HG03039 (cell line): ENCODE measurements at regions not wholly inside any gene's neighbourhood (a gene's known extent, or its start where the extent isn't known, plus 50 kb on each side); places are given as distances from the start of the nearest gene placed in this dataset.
"Not testable (repeated sequence)": the region's sequence is repeated elsewhere in the genome, so short reads cannot be mapped to it uniquely, and the experiment has no call there.

Source experiments
- ATAC-seq: cut with Tn5 transposase; IDR thresholded peaks from one replicate; pipeline ENCODE4 v1.9.1; 2021; ENCODE audit warnings: mild to moderate bottlenecking, moderate library complexity; ENCODE audit not compliant: unreplicated experiment

DNA sequence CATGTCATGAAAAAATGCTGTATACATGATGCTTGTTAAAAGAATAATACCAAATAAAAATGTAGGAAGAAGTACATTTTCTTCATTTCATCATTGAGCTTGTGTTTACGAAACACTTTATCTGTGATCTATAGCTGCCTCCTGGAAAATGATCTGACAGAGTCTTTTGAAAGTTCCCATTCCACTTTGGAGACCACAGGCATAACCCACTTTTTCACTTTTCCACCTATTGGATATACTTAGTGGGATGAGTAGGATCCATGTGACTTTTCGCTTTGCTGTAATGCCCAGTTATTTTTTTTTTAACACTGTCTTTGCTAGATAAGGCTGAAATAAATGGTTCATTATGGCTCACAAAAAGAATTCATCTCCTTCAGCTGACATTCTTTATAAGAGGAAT is 773.0 kb upstream of the AMELY start:
- no peak for ATAC-seq

DNA sequence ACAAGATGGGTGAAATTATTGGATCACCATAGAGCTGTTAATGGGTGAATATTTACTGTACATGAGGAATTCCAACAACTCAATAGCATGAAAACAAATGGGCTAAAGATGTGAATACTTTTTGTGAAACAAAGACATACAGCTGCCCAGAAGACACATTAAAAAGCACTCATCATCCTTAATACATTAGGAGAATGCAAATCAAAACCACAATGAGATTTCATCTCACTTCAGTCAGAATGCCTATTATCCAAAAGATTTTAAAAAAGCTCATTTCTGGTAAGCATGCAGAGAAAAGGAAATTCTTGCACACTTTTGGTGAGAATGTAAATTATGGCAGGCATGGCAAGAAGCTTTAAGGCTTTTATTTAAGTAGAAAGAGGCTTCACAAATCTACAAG is 770.8 kb upstream of the AMELY start:
- ATAC-seq, result no peak

DNA sequence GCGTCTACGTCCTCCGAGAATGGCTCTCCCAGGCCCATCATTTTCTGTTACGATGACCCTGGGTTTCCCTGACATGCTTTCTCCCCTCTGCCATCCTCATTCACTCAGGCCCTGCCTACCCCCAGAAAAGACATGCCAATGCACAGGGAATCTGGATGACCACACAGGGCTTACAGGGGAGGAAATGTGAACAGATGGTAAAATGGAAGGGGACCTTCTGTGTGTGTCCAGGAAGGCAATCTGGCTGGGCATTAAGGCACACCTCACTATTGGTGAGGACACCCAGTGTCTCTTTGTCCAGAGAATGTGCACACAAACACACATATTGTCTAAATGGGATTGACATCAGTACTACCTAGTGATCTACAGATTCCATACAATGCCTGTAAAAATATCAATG is 769.9 kb upstream of the AMELY start:
- no peak for ATAC-seq

DNA sequence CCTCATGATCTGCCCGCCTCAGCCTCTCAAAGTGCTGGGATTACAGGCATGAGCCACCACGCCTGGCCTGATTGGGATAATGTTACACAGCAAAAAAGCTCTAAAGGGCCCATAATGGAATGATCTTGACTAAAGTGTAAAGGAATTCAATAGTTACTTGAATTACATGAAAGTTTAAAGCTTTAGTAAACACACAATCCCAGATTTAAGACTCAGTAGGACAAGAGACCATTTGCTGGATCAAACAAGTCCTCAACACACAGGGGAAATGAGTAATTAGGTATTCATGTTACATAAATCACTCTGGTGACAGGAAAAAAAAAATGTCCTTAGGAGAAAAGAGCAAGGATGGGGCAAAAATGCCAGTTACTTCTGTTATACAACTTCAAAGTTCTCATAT is 762.9 kb upstream of the AMELY start:
- no peak for ATAC-seq

DNA sequence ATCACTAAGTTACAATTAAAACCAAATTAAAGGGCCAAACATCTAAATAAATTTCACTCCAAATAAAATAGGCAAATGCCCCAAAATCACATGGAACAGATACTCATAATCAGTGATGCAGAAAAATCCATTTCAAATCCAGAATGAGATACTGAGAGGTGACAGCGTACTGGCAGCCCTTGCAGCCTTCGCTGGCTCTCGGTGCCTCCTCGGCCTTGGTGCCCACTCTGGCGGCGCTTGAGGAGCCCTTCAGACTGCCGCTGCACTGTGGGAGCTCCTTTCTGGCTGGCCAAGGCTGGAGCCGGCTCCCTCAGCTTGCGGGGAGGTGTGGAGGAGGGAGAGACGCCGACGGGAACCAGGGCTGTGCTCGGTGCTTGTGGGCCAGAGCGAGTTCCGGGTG is 761.2 kb upstream of the AMELY start:
- ATAC-seq, result no peak

DNA sequence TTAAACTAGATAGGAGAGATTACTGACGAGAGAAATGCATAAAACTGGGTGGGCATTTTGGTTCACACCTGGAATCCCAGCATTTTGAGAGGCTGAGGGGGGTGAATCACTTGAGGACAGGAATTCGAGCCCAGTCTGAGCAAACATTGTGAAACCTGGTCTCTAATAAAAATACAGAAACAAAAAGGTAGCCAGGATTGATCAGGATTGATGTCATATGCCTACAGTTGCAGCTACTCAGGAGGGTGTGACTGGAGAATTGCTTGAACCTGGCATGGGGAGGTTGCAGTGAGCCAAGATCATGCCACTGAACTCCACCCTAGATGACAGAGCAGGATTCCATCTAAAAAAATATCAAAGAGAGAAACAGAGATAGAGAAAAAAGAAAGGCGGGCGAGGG is 751.7 kb upstream of the AMELY start:
- no peak for ATAC-seq

DNA sequence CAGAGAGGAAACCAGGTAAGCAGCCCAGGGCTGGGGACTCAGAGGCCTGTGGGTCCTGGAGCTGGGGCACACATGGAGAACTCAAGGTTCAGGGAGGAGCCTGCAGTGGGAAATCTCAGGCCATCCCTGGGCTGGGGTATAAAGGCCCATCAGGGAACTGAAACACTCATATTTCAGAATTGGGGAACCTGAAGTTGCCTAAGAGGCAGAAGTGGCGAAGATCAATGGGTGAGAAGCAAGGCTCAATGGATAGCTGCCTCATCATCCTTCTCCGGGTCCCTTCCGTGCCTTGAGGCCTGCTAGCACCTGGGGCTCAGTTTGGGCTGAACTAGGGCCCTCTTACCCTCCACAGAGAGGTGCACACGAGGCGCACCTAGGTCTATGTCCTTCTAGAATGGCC is 747.5 kb upstream of the AMELY start:
- no peak for ATAC-seq

DNA sequence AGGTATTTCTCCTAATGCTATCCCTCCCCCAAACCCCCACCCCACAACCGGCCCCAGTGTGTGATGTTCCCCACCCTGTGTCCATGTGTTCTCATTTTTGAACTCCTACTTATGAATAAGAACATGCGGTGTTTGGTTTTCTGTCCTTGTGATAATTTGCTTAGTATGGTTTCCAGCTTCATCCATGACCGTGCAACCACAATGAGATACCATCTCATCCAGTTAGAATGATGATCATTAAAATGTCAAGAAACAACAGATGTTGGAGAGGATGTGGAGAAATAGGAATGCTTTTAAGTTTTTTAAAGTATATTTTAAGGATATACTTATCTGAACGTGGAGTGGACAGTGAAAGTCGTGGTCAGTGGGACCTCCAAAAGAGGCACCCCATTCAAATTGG is 745.0 kb upstream of the AMELY start:
- ATAC-seq, result no peak

DNA sequence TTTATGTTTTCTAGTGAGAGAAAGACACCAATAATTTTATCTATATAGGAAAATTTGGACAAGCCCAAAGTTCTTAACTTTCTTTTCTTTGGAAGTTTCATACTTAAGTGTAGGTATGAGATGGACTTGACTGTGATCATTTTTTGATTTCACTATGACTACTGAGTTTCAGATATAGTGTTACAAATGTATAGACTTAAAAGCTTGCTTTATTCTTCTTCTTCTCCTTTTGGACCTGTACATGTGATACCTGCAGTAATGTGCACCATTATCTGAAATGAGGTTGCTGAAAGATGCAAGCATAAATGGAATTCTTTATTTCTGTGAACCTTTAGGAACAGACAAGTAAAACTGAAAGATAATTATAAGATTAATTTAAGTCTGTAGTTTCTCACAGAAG is 743.4 kb upstream of the AMELY start:
- peak; percentile 72 for ATAC-seq

DNA sequence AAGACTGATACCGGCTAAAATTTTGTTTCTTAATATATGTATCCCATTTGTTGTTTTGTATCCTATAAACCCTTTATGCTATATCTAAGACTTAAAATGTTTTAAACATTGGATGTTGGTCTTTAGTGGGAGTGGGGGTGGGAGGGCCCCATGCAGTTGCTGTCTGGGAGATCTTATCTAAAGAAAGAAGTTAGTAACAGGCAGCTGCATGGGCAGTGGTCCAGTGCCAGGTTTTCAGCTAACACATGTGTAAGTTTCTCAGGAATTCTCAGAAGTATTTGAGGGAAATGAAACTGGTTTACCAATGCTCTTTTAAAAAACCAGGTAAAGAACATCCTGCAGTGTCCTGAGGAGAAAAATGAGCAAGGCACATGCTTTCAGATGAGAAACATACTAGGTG is 738.3 kb upstream of the AMELY start:
- ATAC-seq, result not testable (repeated sequence)
